WERI-Rb-1 (cell line): ENCODE measurements at regions not wholly inside any gene's neighbourhood (a gene's known extent, or its start where the extent isn't known, plus 50 kb on each side); places are given as distances from the start of the nearest gene placed in this dataset.

ENCODE experiments used
- DNase-seq: peaks from one replicate; pipeline ENCODE4 v3.0.0-alpha.2; 2020
- H3K27ac ChIP-seq: fragments of 250-450 bp; sonication (Bioruptor Pico); 2 replicates; pipeline ENCODE4 v1.5.1; 2020; ENCODE audit warnings: mild to moderate bottlenecking, moderate library complexity
- H3K27me3 ChIP-seq: fragments of 250-450 bp; sonication (Bioruptor Pico); 2 replicates; pipeline ENCODE4 v1.5.1; 2021; ENCODE audit warnings: mild to moderate bottlenecking, low read depth, moderate library complexity; ENCODE audit not compliant: insufficient read depth, severe bottlenecking
- H3K36me3 ChIP-seq: fragments of 250-450 bp; sonication (Bioruptor Pico); 2 replicates; pipeline ENCODE4 v1.5.1; 2020; ENCODE audit warnings: mild to moderate bottlenecking, moderate library complexity
- H3K4me3 ChIP-seq: 2 replicates; pipeline ENCODE4 v1.5.1; 2011; ENCODE audit warnings: low read depth, mild to moderate bottlenecking, control low read depth, low read length
- H3K9me3 ChIP-seq: fragments of 250-450 bp; sonication (Bioruptor Pico); 2 replicates; pipeline ENCODE4 v1.5.1; 2021; ENCODE audit warnings: mild to moderate bottlenecking, moderate library complexity; ENCODE audit not compliant: severe bottlenecking
- TF ChIP-seq, protein P1 (sequence below): IDR thresholded peaks from 2 replicates; pipeline ENCODE4 v1.5.1; 2011; ENCODE audit warnings: low read depth, mild to moderate bottlenecking, control low read depth, inconsistent platforms, low read length

GRCh38 chr15:67003586-67003985 lies 61.8 kb upstream of the SMAD3 start:
- Histone ChIP-seq H3K4me3 (no peak overlapping the region), H3K27me3 (no peaks in the 10 kb centered on the region), H3K36me3 (no peaks in the 10 kb centered on the region), H3K9me3 (no peaks in the 10 kb centered on the region), H3K27ac (no peak overlapping the region)
- DNase-seq = no peak
- TF ChIP-seq, protein P1, sequence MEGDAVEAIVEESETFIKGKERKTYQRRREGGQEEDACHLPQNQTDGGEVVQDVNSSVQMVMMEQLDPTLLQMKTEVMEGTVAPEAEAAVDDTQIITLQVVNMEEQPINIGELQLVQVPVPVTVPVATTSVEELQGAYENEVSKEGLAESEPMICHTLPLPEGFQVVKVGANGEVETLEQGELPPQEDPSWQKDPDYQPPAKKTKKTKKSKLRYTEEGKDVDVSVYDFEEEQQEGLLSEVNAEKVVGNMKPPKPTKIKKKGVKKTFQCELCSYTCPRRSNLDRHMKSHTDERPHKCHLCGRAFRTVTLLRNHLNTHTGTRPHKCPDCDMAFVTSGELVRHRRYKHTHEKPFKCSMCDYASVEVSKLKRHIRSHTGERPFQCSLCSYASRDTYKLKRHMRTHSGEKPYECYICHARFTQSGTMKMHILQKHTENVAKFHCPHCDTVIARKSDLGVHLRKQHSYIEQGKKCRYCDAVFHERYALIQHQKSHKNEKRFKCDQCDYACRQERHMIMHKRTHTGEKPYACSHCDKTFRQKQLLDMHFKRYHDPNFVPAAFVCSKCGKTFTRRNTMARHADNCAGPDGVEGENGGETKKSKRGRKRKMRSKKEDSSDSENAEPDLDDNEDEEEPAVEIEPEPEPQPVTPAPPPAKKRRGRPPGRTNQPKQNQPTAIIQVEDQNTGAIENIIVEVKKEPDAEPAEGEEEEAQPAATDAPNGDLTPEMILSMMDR = no peak

DNA sequence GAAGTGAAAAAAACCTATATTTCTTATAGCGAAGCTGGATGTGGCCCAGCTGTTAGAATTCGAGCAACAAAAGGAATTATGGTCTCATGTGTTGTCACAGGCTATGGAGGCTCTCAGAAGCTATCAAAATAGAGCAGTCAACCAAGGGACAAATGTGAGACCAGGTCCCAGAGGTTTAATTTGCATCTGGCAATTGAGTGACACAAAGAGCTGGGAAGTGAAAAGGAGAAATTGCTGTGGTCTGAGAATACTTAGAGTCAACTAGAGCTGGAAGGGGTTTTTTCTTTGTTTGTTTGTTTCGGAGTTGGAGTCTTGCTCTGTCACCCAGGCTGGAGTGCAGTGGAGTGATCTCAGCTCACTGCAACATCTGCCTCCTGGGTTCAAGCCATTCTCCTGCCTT lies 61.3 kb upstream of the SMAD3 start:
- H3K27me3 ChIP-seq = no peaks in the 10 kb centered on the region
- no peak overlapping the region for H3K27ac ChIP-seq
- TF ChIP-seq, protein P1 = no peak
- DNase-seq = no peak
- H3K9me3 ChIP-seq = no peaks in the 10 kb centered on the region
- H3K4me3 ChIP-seq = no peak overlapping the region
- no peaks in the 10 kb centered on the region for H3K36me3 ChIP-seq

- TF ChIP-seq, protein P1 = no peak
- Histone ChIP-seq H3K4me3 (no peak overlapping the region), H3K36me3 (no peaks in the 10 kb centered on the region), H3K27me3 (no peaks in the 10 kb centered on the region), H3K27ac (no peak overlapping the region), H3K9me3 (no peaks in the 10 kb centered on the region)
- DNase-seq = no peak
These were observed 60.0 kb upstream of the SMAD3 start for GRCh38 chr15:67005294-67005996.

DNA sequence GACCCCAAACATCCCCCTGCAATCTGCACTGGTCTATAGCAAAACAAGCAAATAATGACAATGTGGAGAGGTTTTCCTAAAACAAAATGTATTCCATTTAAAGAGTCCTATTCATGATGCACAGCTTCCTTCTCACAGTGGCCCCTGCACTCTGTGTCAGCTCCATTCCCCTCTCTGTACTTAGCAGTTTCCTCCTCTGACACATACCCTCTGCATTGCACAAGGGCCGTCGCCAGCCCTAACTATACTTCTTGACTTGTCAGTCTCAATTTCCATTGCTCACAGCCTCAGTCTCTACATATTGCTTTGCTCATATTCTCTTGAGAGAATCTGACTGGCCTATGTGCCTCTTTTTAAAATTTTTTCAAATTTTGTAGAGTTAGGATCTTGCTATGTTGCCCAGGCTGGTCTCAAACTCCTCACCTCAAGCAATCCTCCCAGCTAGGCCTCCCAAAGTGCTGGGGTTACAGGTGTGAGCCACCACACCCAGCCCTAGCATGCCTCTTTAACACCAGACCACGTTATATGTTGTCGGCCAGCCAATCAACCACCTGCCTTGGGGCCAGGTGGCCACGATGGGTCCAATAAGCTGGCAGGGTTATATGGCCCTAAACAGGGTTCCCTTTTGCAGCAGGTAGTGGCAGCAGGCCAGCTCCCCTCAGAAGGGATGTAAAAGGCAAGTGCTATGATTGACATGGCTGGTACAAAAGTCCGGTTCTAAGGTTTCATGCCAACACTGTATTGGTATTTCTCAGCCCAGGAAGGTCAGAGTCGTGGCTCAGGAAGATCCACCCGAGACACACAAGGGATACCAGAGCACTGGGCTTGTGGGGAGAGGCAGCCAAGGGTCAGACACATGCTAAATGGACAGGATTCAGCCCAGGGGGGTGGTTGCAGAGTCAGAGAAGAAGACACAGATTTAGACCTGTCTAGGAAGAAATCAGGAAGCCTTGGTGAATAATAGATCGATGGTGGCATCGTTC lies 59.0 kb upstream of the SMAD3 start:
- Histone ChIP-seq H3K36me3 (no peaks in the 10 kb centered on the region), H3K27ac (no peak overlapping the region), H3K9me3 (no peaks in the 10 kb centered on the region), H3K4me3 (no peak overlapping the region), H3K27me3 (no peaks in the 10 kb centered on the region)
- DNase-seq = no peak
- TF ChIP-seq, protein P1 = no peak

- no peak for DNase-seq
- no peak overlapping the region for H3K4me3 ChIP-seq
- TF ChIP-seq, protein P1 = no peak
These were observed 55.5 kb upstream of the SMAD3 start for GRCh38 chr15:67009576-67010569.

More at GRCh38 chr15:67009576-67010569, 55.5 kb upstream of the SMAD3 start:
- no peaks in the 10 kb centered on the region for H3K36me3 ChIP-seq
- H3K27ac ChIP-seq = no peak overlapping the region
- H3K27me3 ChIP-seq = no peaks in the 10 kb centered on the region
- H3K9me3 ChIP-seq = no peaks in the 10 kb centered on the region
